ENCODE measurements at regions not wholly inside any gene's neighbourhood (a gene's known extent, or its start where the extent isn't known, plus 50 kb on each side); places are given as distances from the start of the nearest gene placed in this dataset.

GRCh38 chr3:82567029-82567600 lies 805.7 kb upstream of the GBE1 start:
- Histone ChIP-seq H3K9me1 (ENCODE audit: control insufficient read depth, extremely low read depth, insufficient read depth, low read length) (no peaks in the 10 kb centered on the region), H4K20me1 (ENCODE audit: control insufficient read depth, extremely low read depth, insufficient read depth, low read length) (no peaks in the 10 kb centered on the region), H3K9ac (ENCODE audit: control insufficient read depth, extremely low read depth, insufficient read depth, low read length) (no peak overlapping the region), H3K27ac (ENCODE audit: control insufficient read depth, insufficient read depth, low read length) (no peak overlapping the region), H3K4me2 (ENCODE audit: control insufficient read depth, extremely low read depth, insufficient read depth, low read depth, low read length) (no peak overlapping the region), H3K27me3 (ENCODE audit: control insufficient read depth, extremely low read depth, insufficient read depth, low read length) (no peaks in the 10 kb centered on the region), H2AFZ (ENCODE audit: control insufficient read depth, low read length) (no peak overlapping the region), H3K36me3 (ENCODE audit: control insufficient read depth in 2 of 2, extremely low read depth in 1 of 2, insufficient read depth in 2 of 2, low read length in 2 of 2) (no peaks in the 10 kb centered on the region), H3K4me3 (ENCODE audit: control insufficient read depth in 2 of 3, extremely low read depth in 1 of 3, insufficient read depth in 2 of 3, low read depth in 1 of 3, low read length in 3 of 3) (no peak overlapping the region), H3K4me1 (ENCODE audit: control insufficient read depth, extremely low read depth, insufficient read depth, low read length) (no peaks in the 10 kb centered on the region), H3K9me3 (ENCODE audit: control insufficient read depth, low read depth, low read length) (peaks cover 2% of the 10 kb centered on the region), H3K79me2 (ENCODE audit: control insufficient read depth, insufficient read depth, low read length) (no peaks in the 10 kb centered on the region)
- no peak for FAIRE-seq
- no peak for TF ChIP-seq EZH2 (IDR thresholded peaks at IDR 0.05; ENCODE audit: low read length)
- no peak for DNase-seq (ENCODE audit: low read depth, low spot score)
- dilution Hi-C loops (cut with MboI; ENCODE audit: extremely low pct_ligation_motif_present, low sequenced_read_pairs): no loop called here

DNA sequence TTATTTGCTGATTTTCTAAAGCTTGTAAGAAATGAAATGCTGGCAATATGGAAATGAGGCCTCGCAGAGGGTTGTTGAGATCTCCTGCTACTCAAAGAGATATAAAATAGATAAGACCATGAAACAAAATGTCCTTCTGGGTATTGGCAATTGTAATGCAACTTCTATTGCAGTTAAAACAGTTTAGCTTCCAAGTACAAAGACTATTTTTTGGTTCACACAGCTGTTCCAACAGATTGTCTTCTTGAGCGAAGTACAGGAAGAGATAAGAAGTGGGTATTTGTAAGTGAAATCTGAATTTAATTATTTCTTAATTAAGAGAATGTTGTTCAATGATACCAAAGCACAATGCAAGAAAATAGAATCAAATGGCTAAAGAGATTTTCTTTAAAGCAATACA lies 801.5 kb upstream of the GBE1 start:
- Histone ChIP-seq H2AFZ (ENCODE audit: control insufficient read depth, low read length) (no peak overlapping the region), H3K36me3 (ENCODE audit: control insufficient read depth in 2 of 2, extremely low read depth in 1 of 2, insufficient read depth in 2 of 2, low read length in 2 of 2) (no peaks in the 10 kb centered on the region), H4K20me1 (ENCODE audit: control insufficient read depth, extremely low read depth, insufficient read depth, low read length) (no peaks in the 10 kb centered on the region), H3K27me3 (ENCODE audit: control insufficient read depth, extremely low read depth, insufficient read depth, low read length) (no peaks in the 10 kb centered on the region), H3K4me3 (ENCODE audit: control insufficient read depth in 2 of 3, extremely low read depth in 1 of 3, insufficient read depth in 2 of 3, low read depth in 1 of 3, low read length in 3 of 3) (no peak overlapping the region), H3K9me1 (ENCODE audit: control insufficient read depth, extremely low read depth, insufficient read depth, low read length) (no peaks in the 10 kb centered on the region), H3K27ac (ENCODE audit: control insufficient read depth, insufficient read depth, low read length) (no peak overlapping the region), H3K4me2 (ENCODE audit: control insufficient read depth, extremely low read depth, insufficient read depth, low read depth, low read length) (no peak overlapping the region), H3K79me2 (ENCODE audit: control insufficient read depth, insufficient read depth, low read length) (no peaks in the 10 kb centered on the region), H3K9ac (ENCODE audit: control insufficient read depth, extremely low read depth, insufficient read depth, low read length) (no peak overlapping the region), H3K4me1 (ENCODE audit: control insufficient read depth, extremely low read depth, insufficient read depth, low read length) (no peaks in the 10 kb centered on the region), H3K9me3 (ENCODE audit: control insufficient read depth, low read depth, low read length) (peaks cover 2% of the 10 kb centered on the region)
- FAIRE-seq (no peak), DNase-seq (ENCODE audit: low read depth, low spot score) (no peak)
- TF ChIP-seq CTCF (optimal IDR thresholded peaks at IDR 0.05 in 1 of 3, IDR thresholded peaks at IDR 0.05 in 1 of 3, conservative IDR thresholded peaks at IDR 0.05 in 1 of 3; ENCODE audit: extremely low read depth in 1 of 3, insufficient read depth in 2 of 3, low read length in 3 of 3): no peak
- TF ChIP-seq EZH2 (IDR thresholded peaks at IDR 0.05; ENCODE audit: low read length): no peak
- dilution Hi-C loops (cut with MboI; ENCODE audit: extremely low pct_ligation_motif_present, low sequenced_read_pairs): no loop called here

- Histone ChIP-seq H3K9me3 (ENCODE audit: control insufficient read depth, low read depth, low read length) (peaks cover 2% of the 10 kb centered on the region), H3K9me1 (ENCODE audit: control insufficient read depth, extremely low read depth, insufficient read depth, low read length) (no peaks in the 10 kb centered on the region), H4K20me1 (ENCODE audit: control insufficient read depth, extremely low read depth, insufficient read depth, low read length) (no peaks in the 10 kb centered on the region), H3K4me2 (ENCODE audit: control insufficient read depth, extremely low read depth, insufficient read depth, low read depth, low read length) (no peak overlapping the region), H3K27me3 (ENCODE audit: control insufficient read depth, extremely low read depth, insufficient read depth, low read length) (no peaks in the 10 kb centered on the region), H3K36me3 (ENCODE audit: control insufficient read depth in 2 of 2, extremely low read depth in 1 of 2, insufficient read depth in 2 of 2, low read length in 2 of 2) (no peaks in the 10 kb centered on the region), H3K4me1 (ENCODE audit: control insufficient read depth, extremely low read depth, insufficient read depth, low read length) (no peaks in the 10 kb centered on the region), H3K9ac (ENCODE audit: control insufficient read depth, extremely low read depth, insufficient read depth, low read length) (no peak overlapping the region), H3K4me3 (ENCODE audit: control insufficient read depth in 2 of 3, extremely low read depth in 1 of 3, insufficient read depth in 2 of 3, low read depth in 1 of 3, low read length in 3 of 3) (no peak overlapping the region), H3K27ac (ENCODE audit: control insufficient read depth, insufficient read depth, low read length) (no peak overlapping the region), H3K79me2 (ENCODE audit: control insufficient read depth, insufficient read depth, low read length) (no peaks in the 10 kb centered on the region), H2AFZ (ENCODE audit: control insufficient read depth, low read length) (no peak overlapping the region)
- no peak for FAIRE-seq
- TF ChIP-seq EZH2 (IDR thresholded peaks at IDR 0.05; ENCODE audit: low read length): no peak
- TF ChIP-seq CTCF (optimal IDR thresholded peaks at IDR 0.05 in 1 of 3, IDR thresholded peaks at IDR 0.05 in 1 of 3, conservative IDR thresholded peaks at IDR 0.05 in 1 of 3; ENCODE audit: extremely low read depth in 1 of 3, insufficient read depth in 2 of 3, low read length in 3 of 3): no peak
- DNase-seq (ENCODE audit: low read depth, low spot score): no peak
- dilution Hi-C loops (cut with MboI; ENCODE audit: extremely low pct_ligation_motif_present, low sequenced_read_pairs): no loop called here
These were observed 800.3 kb upstream of the GBE1 start for GRCh38 chr3:82561784-82562183.

All from keratinocyte (primary cell).